GM13976 (cell line): ENCODE measurements at regions not wholly inside any gene's neighbourhood (a gene's known extent, or its start where the extent isn't known, plus 50 kb on each side); places are given as distances from the start of the nearest gene placed in this dataset.

Experiments
- DNase-seq: peaks from one replicate; pipeline ENCODE4 v3.0.0; 2012; ENCODE audit warnings: low spot score
- in situ Hi-C: fragments of 300-500 bp; cut with MboI; formaldehyde crosslinking; loops from one replicate; pipeline ENCODE4 v1.12.0; 2022; ENCODE audit warnings: low sequenced_read_pairs, mixed read lengths, inconsistent platforms; ENCODE audit not compliant: unreplicated experiment
- TF ChIP-seq, protein P1 (sequence below): IDR thresholded peaks from 2 replicates; pipeline ENCODE4 v1.5.1; 2012; ENCODE audit warnings: borderline replicate concordance, mild to moderate bottlenecking; ENCODE audit not compliant: insufficient read depth; ENCODE audit errors: extremely low read depth, missing control alignments, control extremely low read depth

DNA sequence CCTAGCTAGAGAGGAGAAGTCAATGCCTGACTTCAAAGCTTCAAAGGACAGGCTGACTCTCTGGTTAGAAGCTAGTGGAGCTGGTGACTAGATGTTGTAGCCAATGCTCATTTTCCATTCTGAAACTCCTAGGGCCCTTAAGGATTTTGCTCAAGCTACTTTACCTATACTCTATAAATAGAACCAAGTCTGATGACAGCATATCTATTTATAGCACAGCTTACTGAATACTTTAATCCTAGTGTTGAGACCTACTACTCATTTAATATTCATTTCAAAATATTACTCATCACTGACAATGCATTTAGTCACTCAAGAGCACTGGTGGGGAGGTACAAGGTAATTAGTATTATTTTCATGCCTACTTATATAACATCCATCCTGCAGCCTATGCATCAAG, 137.2 kb upstream of the PELI2 start:
- no peak for DNase-seq
- in situ Hi-C loops = no loop called here
- TF ChIP-seq, protein P1, sequence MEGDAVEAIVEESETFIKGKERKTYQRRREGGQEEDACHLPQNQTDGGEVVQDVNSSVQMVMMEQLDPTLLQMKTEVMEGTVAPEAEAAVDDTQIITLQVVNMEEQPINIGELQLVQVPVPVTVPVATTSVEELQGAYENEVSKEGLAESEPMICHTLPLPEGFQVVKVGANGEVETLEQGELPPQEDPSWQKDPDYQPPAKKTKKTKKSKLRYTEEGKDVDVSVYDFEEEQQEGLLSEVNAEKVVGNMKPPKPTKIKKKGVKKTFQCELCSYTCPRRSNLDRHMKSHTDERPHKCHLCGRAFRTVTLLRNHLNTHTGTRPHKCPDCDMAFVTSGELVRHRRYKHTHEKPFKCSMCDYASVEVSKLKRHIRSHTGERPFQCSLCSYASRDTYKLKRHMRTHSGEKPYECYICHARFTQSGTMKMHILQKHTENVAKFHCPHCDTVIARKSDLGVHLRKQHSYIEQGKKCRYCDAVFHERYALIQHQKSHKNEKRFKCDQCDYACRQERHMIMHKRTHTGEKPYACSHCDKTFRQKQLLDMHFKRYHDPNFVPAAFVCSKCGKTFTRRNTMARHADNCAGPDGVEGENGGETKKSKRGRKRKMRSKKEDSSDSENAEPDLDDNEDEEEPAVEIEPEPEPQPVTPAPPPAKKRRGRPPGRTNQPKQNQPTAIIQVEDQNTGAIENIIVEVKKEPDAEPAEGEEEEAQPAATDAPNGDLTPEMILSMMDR = no peak

DNA sequence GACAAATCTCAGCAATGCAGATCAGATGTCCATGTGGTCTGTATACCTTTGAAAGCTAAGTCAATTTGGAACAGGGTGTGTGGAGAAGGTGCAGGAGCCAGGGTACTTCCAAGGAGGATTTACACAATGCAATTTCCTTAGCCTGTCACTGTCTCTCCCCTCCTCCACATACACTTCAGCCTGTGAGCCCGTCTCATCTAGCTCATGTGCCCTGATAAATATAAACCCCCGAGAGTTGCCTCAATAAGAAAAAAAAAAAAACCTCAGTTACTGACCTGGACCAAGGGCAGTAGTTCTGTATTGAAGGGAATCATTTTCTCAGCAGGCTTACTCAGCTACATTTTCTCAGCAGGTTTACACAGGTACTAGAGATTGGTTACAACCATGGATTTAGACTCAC, 132.1 kb upstream of the PELI2 start:
- TF ChIP-seq, protein P1 = no peak
- in situ Hi-C loops = no loop called here
- no peak for DNase-seq

DNA sequence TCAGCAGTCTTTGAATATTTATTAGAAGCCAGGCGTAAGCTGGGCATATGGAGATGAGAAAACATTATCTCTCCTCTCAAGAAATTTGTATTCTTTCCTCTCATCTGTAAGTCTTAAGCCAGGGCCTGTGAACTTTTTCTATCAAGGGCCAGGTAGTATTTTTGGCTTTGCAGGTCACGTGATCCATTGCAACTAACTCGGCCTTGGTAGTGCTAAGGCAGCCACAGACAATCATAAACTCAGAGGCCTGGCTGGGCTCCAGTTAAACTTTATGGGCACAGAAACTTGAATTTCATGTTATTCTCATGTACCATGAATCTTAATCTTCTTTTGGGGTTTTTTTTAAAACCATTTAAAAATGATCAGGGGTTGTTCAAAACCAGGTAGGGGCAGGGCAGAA, 117.4 kb upstream of the PELI2 start:
- in situ Hi-C loops = no loop called here
- no peak for DNase-seq
- TF ChIP-seq, protein P1 = no peak

DNA sequence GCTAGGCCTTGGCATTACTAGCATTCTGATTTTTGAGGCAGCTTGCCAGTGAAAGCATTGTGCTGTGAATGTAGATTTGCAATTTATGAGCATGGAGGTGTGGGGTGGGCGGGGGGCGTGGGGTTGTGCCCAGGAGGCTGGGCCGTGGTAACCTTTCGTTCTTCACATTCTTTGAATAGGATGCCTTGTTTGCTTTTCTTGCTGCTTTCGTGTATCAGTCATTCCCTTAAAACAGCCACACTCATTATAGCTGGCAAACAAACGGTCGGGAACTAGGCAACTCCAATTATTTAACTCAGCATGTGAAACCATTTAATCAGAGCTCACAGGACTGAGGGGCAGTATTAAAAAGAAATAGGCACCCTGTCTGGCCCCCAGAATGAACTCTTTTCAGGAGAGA, 115.9 kb upstream of the PELI2 start:
- DNase-seq = no peak
- in situ Hi-C loops = no loop called here

DNA sequence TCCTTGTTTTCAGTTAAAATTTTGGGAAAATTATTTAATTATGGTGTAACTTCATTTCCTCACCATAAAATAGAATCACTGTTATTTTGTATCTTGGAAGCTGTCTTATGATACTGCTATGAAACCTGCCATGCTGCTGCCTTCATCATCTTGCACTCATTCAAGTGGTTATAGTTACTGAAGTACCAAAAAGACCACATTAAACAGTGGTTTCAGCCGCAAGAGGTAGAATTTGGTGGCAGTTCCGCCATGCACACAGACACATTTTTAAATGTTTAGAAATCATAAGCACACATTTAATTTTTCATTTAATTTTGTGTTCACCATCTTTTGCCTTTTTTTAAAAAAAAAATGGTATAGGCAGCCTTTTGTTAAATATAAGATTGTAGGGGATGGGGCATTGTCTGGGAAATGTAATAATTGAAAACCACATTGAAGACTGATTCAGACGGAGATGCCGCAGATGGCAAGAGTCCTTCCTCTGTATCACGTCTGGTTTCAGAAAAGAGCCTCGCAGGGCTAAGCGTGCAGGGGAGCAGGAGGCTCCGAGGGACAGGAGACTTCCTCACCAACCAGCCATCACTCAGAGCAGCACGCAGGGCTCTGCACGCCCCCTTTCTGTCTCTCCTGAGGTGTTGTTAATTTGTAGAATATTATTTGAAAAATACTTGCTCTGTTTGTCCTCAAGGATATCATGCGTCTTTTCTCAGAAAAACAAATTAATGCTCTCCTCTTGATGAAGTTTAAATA, 115.2 kb upstream of the PELI2 start:
- in situ Hi-C loops = no loop called here
- DNase-seq = no peak
- TF ChIP-seq, protein P1 = no peak

More for the DNA sequence above, 115.9 kb upstream of the PELI2 start:
- TF ChIP-seq, protein P1 = no peak

DNA sequence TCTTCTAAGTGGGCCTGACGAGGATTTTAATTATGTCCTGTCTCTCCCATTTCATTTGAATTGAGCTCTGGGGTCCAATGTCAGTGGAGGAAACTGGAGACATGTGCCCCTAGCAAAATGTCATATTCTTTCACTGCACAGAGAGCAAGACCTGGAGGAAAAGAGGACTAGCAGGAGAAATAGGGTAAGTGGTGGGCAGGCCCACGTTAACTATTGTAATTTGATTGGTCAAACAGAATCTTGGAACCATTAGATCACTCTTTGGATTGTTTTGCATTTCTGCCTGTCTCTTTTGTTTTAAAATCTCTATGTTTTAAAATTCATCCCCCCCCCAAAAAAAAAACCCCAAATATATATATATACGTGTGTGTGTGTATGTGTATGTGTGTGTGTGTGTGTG, 113.9 kb upstream of the PELI2 start:
- no peak for DNase-seq
- in situ Hi-C loops = no loop called here
- TF ChIP-seq, protein P1 = no peak

DNA sequence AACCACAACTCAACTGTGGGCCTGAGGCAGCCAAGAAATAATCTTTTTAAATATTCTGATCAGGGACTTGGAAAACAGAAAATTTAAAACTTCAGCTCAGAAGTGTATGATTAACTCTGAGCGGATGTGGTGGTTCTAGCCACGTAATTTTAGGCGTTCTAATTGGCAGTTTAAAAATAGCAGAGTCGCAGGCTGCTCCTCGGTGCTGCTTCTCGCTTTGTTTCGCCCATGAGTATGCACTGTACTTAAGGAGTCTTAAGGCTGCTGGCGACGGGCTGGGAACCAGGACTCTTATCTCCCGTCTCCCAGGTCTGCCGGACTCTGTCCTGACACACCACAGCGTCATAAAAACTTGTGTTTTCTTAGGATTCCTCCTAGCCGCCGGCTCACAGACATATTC, 113.4 kb upstream of the PELI2 start:
- TF ChIP-seq, protein P1 = no peak
- in situ Hi-C loops = no loop called here
- DNase-seq = peak; percentile 24
